Activated CD8-positive, alpha-beta memory T cell treated with anti-CD3 and anti-CD28 coated beads, Interleukin-2, amount 50 U/mL, for 1 hour (primary cell): ENCODE measurements at regions not wholly inside any gene's neighbourhood (a gene's known extent, or its start where the extent isn't known, plus 50 kb on each side); places are given as distances from the start of the nearest gene placed in this dataset.
"Not testable (repeated sequence)": the region's sequence is repeated elsewhere in the genome, so short reads cannot be mapped to it uniquely, and the experiment has no call there.

Experiments
- DNase-seq: peaks from one replicate; pipeline ENCODE4 v3.0.0-alpha.2; 2020; ENCODE audit errors: extremely low read depth

DNA sequence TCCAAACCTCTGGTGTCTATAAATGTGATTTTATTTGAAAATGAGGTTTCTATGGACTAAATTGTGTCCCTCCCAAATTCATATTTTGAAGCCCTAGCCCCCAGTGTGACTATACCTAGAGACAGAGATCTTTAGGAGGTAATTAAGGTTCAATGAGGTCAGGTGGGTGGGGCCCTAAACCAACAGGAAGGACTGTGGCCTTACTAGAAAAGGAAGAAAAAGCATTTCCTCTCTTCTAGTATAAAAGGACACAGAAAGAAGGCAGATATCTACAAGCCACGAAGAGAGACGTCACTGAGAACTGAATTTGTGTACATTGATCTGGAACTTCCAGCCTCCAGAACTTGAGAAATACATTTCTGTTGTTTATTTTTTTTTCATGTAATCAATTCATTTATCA, 123.1 kb upstream of the RUNX1 start:
- no peak for DNase-seq

- no peak for DNase-seq
Measured at GRCh38 chr21:35171385-35171784, 122.3 kb upstream of the RUNX1 start.

- DNase-seq, result no peak
Measured at GRCh38 chr21:35170818-35171217, 121.7 kb upstream of the RUNX1 start.

GRCh38 chr21:35170244-35170643, 121.1 kb upstream of the RUNX1 start:
- no peak for DNase-seq

- DNase-seq, result no peak
Measured at GRCh38 chr21:35169574-35169973, 120.5 kb upstream of the RUNX1 start.

GRCh38 chr21:35168735-35169134, 119.6 kb upstream of the RUNX1 start:
- no peak for DNase-seq

GRCh38 chr21:35164971-35165483, 115.9 kb upstream of the RUNX1 start:
- no peak for DNase-seq

- no peak for DNase-seq
Measured at GRCh38 chr21:35164380-35164779, 115.3 kb upstream of the RUNX1 start.

DNA sequence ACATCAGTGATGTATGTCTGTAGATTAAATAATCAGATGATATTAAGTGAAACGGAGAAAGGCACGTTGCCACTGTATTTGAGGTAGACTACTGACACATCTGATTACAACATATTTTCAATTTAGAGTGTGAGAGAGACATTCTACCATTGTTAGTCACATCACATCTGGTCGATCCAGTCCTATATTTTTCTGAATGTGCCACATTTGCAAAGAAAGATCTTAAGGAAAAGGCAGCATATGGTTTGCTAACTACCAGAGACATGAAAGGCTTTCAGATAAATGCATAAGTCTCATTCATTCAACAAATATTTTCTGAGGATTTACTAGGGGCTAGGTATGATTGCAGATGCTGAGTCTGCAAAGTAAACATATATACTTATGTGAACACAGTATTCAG, 114.3 kb upstream of the RUNX1 start:
- no peak for DNase-seq

DNA sequence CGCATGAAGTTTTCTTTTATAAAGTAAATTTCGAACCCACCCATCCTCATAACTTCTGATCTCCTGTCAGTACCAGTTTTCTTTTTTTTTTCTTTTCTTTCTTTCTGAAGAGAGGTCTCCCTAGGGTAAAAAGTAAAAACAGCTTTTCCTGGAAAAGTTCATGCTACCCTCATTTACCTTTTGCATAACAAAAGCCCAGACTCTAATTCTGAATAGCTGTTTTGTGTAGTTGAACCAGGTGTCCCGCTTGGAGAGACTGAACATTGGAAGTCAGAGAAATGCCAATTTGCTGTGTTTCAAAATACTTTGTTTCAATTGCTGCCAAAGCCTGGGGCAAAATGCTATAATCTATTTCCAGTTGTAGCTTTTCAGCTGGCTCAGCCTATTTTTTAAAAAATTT, 113.7 kb upstream of the RUNX1 start:
- DNase-seq, result no peak

- no peak for DNase-seq
Measured at GRCh38 chr21:35159881-35160280, 110.8 kb upstream of the RUNX1 start.

DNA sequence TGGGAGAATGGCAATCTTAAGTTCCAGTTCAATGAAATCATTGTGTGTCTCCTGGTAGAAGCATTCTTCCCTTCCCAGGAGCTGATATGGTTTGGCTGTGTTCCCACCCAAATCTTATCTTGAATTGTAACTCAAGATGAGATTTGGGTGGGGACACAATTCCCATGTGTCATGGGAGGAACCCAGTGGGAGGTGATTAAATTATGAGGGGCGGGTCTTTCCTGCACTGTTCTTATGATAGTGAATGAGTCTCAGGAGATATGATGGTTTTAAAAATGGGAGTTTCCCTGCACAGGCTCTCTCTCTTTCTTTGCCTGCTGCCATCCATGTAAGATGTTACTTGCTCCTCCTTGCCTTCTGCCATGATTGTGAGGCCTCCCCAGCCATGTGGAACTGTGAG, 108.3 kb upstream of the RUNX1 start:
- DNase-seq, result not testable (repeated sequence)

- DNase-seq, result no peak
Measured at GRCh38 chr21:35156293-35157278, 107.5 kb upstream of the RUNX1 start.

DNA sequence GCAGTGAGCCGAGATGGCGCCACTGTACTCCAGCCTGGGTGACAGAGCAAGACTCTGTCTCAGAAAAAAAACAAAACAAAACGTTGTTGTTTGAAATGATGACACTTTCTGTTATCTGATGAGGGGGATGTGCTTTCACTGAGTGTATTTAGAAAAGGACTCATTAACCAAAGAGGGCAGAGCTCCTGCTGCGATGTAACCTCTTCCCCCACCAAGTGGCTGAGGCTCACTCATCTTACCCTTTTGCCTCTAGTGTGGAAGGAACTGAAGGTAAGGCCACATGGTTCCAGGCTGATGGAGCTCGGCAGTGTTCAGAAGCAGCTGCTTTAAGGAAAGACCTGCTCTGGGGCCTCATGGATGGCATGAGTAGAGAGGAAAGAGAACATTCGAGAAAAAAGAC, 105.7 kb upstream of the RUNX1 start:
- DNase-seq, result no peak

DNA sequence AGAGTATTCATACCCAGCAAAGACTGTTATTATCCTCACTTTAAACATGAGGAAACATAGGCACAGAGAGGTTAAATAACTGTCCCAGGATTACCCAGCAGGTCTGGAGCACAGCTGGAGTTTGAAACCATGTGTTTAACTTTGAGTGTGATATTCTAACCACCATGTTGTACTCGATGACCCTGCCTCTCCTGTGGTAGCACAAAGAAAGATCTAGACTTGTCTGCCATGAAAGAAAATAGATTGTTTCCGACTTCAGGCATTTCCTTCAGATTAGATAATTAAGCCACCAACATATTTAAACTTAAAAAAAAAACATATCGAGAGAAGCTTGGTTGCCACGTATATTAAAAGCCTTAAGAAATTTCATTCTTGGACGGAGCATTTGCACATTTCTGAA, 104.6 kb upstream of the RUNX1 start:
- no peak for DNase-seq

- DNase-seq, result no peak
Measured at GRCh38 chr21:35150562-35151226, 101.6 kb upstream of the RUNX1 start.

GRCh38 chr21:35149698-35150097, 100.6 kb upstream of the RUNX1 start:
- DNase-seq, result no peak

DNA sequence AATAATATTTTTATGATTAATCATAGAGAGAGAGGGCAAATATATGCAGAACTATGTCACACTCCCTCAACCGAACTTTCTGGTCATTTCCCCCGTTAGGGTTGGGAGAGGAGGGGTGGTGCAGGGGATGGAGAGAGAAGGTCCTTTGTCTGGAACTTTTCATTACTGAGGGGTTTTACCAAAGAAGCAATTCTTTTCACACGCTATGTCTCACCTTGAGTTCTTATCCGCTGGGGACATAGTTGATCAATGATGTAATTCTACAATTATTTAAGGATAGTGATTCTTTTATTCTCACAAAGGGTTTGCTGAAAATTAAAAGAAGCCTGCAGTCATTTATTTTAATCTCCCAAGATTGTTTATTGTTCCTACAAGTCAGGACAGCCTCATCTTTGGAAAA, 98.3 kb upstream of the RUNX1 start:
- no peak for DNase-seq

DNA sequence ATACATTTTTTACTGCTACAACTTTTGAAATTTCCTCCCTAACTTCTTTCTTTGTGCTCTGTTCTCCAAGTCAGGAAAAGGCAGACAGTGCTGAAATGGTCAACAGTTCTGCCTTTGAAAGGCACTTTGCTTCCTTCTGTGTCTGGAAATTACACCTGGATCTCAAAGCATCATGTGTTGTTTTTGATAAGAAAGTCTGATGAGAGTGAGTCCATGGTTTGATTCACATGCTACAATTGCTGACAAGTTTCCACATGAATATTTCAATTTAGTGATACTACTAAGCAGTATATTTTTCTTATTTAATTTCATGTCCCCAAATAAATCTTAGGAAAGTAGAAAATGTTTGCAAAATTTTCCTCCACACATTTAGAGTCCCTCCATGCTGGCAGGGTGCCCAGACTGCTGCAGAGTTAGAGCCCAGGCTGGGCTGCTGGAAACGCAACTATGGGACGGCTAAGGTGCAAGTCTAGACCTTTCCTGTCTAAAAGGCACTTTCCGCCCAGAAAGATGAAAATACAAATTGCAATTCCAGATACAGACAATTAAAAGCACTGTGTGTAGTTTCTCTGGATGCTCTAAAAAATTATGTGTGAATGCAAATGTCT, 96.6 kb upstream of the RUNX1 start:
- DNase-seq, result no peak

GRCh38 chr21:35144978-35145377, 95.9 kb upstream of the RUNX1 start:
- DNase-seq, result no peak

DNA sequence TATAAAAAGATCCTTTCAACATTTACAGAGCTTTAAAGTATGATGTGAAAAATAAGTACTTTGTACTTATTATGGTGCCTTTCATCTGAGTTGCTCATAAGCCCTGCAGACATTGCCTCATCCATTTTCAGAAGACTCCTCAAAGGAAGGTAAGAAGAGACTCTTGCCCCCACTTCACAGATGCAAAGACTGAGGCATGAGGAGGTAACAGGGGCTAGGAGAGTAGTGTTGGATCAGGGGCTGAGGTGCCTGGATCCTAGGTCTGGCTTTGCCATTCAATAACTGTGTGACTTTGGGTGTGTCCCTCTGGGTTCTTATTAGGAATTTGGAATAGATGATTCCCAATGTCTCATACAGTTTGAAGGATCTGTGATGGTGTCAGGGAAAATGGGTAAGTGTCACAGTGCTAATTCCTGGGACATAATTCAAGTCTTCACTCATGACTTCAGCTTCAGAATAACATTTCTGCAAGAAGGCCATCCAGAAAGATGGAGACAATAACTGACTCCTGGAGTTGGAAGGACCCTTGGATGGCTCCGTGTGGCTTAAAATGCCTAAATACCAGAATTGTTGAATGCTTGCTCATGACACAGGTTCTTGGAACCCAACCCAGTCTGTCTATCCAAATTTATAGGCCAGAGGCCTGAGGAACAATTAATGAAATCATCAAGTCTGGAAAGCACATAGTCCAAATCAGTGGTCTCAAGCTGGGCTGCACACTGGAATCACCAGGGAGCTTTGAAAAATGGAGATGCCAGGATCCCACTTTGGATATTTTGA, 93.1 kb upstream of the RUNX1 start:
- no peak for DNase-seq

- no peak for DNase-seq
Measured at GRCh38 chr21:35139382-35139715, 90.2 kb upstream of the RUNX1 start.
